CD4-positive, alpha-beta memory T cell (primary cell): ENCODE measurements at regions not wholly inside any gene's neighbourhood (a gene's known extent, or its start where the extent isn't known, plus 50 kb on each side); places are given as distances from the start of the nearest gene placed in this dataset.

ENCODE experiments used
- CTCF ChIA-PET: fragments of 350-600 bp; sonication (Branson Sonifier 250); formaldehyde crosslinking; loops from one replicate; lab custom pipeline; 2021; ENCODE audit warnings: inconsistent platforms; ENCODE audit not compliant: partially characterized antibody; lab: Charles Lee
- POLR2A ChIA-PET: fragments of 350-600 bp; sonication (Branson Sonifier 250); formaldehyde crosslinking; loops from one replicate; lab custom pipeline; 2021; ENCODE audit not compliant: partially characterized antibody; lab: Charles Lee
- DNase-seq, 5 donors: peaks; one replicate each; pipeline versions ENCODE4 v3.0.0 to v3.0.0-alpha.2; 2020 to 2022; ENCODE audit warnings: mixed read lengths in 1 of 5
- H3K27ac ChIP-seq: one replicate; pipeline ENCODE4 v1.7.0; 2013; ENCODE audit warnings: low read depth, low read length
- H3K27me3 ChIP-seq: 2 replicates; pipeline ENCODE4 v1.7.0; 2013; ENCODE audit warnings: mild to moderate bottlenecking, low read length, moderate library complexity; ENCODE audit not compliant: insufficient read depth
- H3K36me3 ChIP-seq: 2 replicates; pipeline ENCODE4 v1.7.0; 2013; ENCODE audit warnings: mild to moderate bottlenecking, low read length, moderate library complexity; ENCODE audit not compliant: insufficient read depth
- H3K4me1 ChIP-seq: 2 replicates; pipeline ENCODE4 v1.7.0; 2013; ENCODE audit warnings: mild to moderate bottlenecking, low read length, moderate library complexity; ENCODE audit not compliant: insufficient read depth
- H3K4me3 ChIP-seq, 2 donors: one replicate each; pipeline ENCODE4 v1.7.0; 2013; ENCODE audit warnings: low read length in 2 of 2, mild to moderate bottlenecking in 1 of 2
- H3K9me3 ChIP-seq, 2 donors: one replicate each; pipeline ENCODE4 v1.7.0; 2013; ENCODE audit warnings: low read length in 2 of 2, control low read depth in 1 of 2; ENCODE audit not compliant: control insufficient read depth in 1 of 2
- H3K27ac Mint-ChIP-seq, 7 donors: one replicate each; pipeline ENCODE4 v1.8.0; 2020 to 2021; ENCODE audit warnings: mixed read lengths in 7 of 7, mild to moderate bottlenecking in 6 of 7, inconsistent platforms in 3 of 7, moderate library complexity in 3 of 7
- H3K27me3 Mint-ChIP-seq, 2 donors: one replicate each; pipeline ENCODE4 v1.8.0; 2020 to 2021; ENCODE audit warnings: mixed read lengths in 2 of 2
- H3K36me3 Mint-ChIP-seq, 2 donors: one replicate each; pipeline ENCODE4 v1.8.0; 2020 to 2021; ENCODE audit warnings: mixed read lengths in 2 of 2, inconsistent platforms in 1 of 2, mild to moderate bottlenecking in 1 of 2
- H3K4me1 Mint-ChIP-seq, 4 donors: one replicate each; pipeline ENCODE4 v1.8.0; 2020 to 2021; ENCODE audit warnings: mixed read lengths in 4 of 4, mild to moderate bottlenecking in 1 of 4
- H3K4me3 Mint-ChIP-seq, 8 donors: one replicate each; pipeline ENCODE4 v1.8.0; 2020 to 2021; ENCODE audit warnings: mixed read lengths in 8 of 8, mild to moderate bottlenecking in 7 of 8, moderate library complexity in 6 of 8, inconsistent platforms in 3 of 8
- H3K9me3 Mint-ChIP-seq, 8 donors: one replicate each; pipeline ENCODE4 v1.8.0; 2020 to 2021; ENCODE audit warnings: mixed read lengths in 8 of 8, mild to moderate bottlenecking in 5 of 8, inconsistent platforms in 3 of 8, moderate library complexity in 1 of 8
- intact Hi-C: fragments of 100-400 bp; cut with micrococcal nuclease; formaldehyde crosslinking; loops from one replicate; pipeline ENCODE4 v1.15.1; 2023

- no peaks in the 10 kb centered on the region for H3K27me3 ChIP-seq
- no peaks in the 10 kb centered on the region for H3K36me3 ChIP-seq
- Mint-ChIP-seq H3K4me3 (no peak overlapping the region), H3K9me3 (no peaks in the 10 kb centered on the region), H3K27me3 (peaks cover 0 to 3% of the 10 kb centered on the region in 2 donors), H3K27ac (no peak overlapping the region), H3K4me1 (no peaks in the 10 kb centered on the region), H3K36me3 (no peaks in the 10 kb centered on the region)
- H3K4me1 ChIP-seq, result no peaks in the 10 kb centered on the region
- DNase-seq, result no peak
- ChIA-PET POLR2A (no interaction called here), CTCF (interaction anchor here (3.2 to 3.4 kb wide), 2 partner anchors 9 to 11 kb away, joined by 9 to 13 read pairs; no protein-coding TSS in a partner anchor)
- no peak overlapping the region for H3K27ac ChIP-seq
- no peaks in the 10 kb centered on the region for H3K9me3 ChIP-seq
- H3K4me3 ChIP-seq, result no peak overlapping the region
- intact Hi-C loops, result no loop called here
Observed at GRCh38 chr13:31413516-31413915, 213.7 kb downstream of the B3GLCT start.

GRCh38 chr13:31416066-31416465, 216.3 kb downstream of the B3GLCT start:
- no peaks in the 10 kb centered on the region for H3K4me1 Mint-ChIP-seq
- no peaks in the 10 kb centered on the region for H3K36me3 ChIP-seq
- H3K4me1 ChIP-seq, result no peaks in the 10 kb centered on the region
- ChIA-PET POLR2A (no interaction called here), CTCF (interaction anchor here (3.4 kb wide), 1 partner anchor 9 kb away, joined by 13 read pairs; no protein-coding TSS in a partner anchor)
- intact Hi-C loops, result no loop called here
- DNase-seq, result no peak
- H3K27ac ChIP-seq, result no peak overlapping the region
- no peak overlapping the region for H3K4me3 ChIP-seq
- no peaks in the 10 kb centered on the region for H3K36me3 Mint-ChIP-seq
- no peaks in the 10 kb centered on the region for H3K9me3 ChIP-seq
- H3K4me3 Mint-ChIP-seq, result no peak overlapping the region
- H3K27ac Mint-ChIP-seq, result no peak overlapping the region
- H3K27me3 Mint-ChIP-seq, result peaks cover 5% of the 10 kb centered on the region in 2 donors
- H3K9me3 Mint-ChIP-seq, result peaks cover 0 to 2% (median 0%) of the 10 kb centered on the region in 8 donors
- H3K27me3 ChIP-seq, result no peaks in the 10 kb centered on the region

- Mint-ChIP-seq H3K4me3 (no peak overlapping the region), H3K9me3 (peaks cover 0 to 2% (median 0%) of the 10 kb centered on the region in 8 donors), H3K4me1 (no peaks in the 10 kb centered on the region), H3K36me3 (no peaks in the 10 kb centered on the region), H3K27ac (no peak overlapping the region), H3K27me3 (peaks cover 5 to 8% of the 10 kb centered on the region in 2 donors)
- intact Hi-C loops, result no loop called here
- no peak for DNase-seq
- Histone ChIP-seq H3K4me1 (no peaks in the 10 kb centered on the region), H3K36me3 (no peaks in the 10 kb centered on the region), H3K27ac (no peak overlapping the region), H3K9me3 (no peaks in the 10 kb centered on the region), H3K27me3 (no peaks in the 10 kb centered on the region), H3K4me3 (no peak overlapping the region)
- CTCF ChIA-PET, result interaction anchor here (0.5 kb wide), 1 partner anchor 217 kb away, joined by 3 read pairs; no protein-coding TSS in a partner anchor
- POLR2A ChIA-PET, result no interaction called here
Observed at GRCh38 chr13:31418186-31418585, 218.4 kb downstream of the B3GLCT start.

GRCh38 chr13:31421756-31422155, 222.0 kb downstream of the B3GLCT start:
- Histone ChIP-seq H3K9me3 (no peaks in the 10 kb centered on the region), H3K4me3 (no peak overlapping the region), H3K27me3 (no peaks in the 10 kb centered on the region), H3K4me1 (peaks cover 6% of the 10 kb centered on the region), H3K36me3 (no peaks in the 10 kb centered on the region), H3K27ac (no peak overlapping the region)
- no peak for DNase-seq
- peaks cover 0 to 3% (median 1%) of the 10 kb centered on the region in 4 donors for H3K4me1 Mint-ChIP-seq
- intact Hi-C loops, result loop anchor here (5.0 kb wide), 1 partner anchor 444 kb away; no protein-coding TSS in a partner anchor
- peaks cover 0 to 2% (median 0%) of the 10 kb centered on the region in 8 donors for H3K9me3 Mint-ChIP-seq
- H3K27ac Mint-ChIP-seq, result no peak overlapping the region
- POLR2A ChIA-PET, result no interaction called here
- CTCF ChIA-PET, result interaction anchor here (2.0 to 8.3 kb wide), 2 partner anchors 10 to 185 kb away, joined by 11 to 84 read pairs; no protein-coding TSS in a partner anchor
- H3K27me3 Mint-ChIP-seq, result peaks cover 5 to 7% of the 10 kb centered on the region in 2 donors
- no peak overlapping the region for H3K4me3 Mint-ChIP-seq
- H3K36me3 Mint-ChIP-seq, result no peaks in the 10 kb centered on the region

GRCh38 chr13:31424130-31424729, 224.5 kb downstream of the B3GLCT start:
- Mint-ChIP-seq H3K4me3 (no peak overlapping the region), H3K4me1 (peaks cover 0 to 3% (median 1%) of the 10 kb centered on the region in 4 donors), H3K27ac (no peak overlapping the region), H3K27me3 (peaks cover 5% of the 10 kb centered on the region in 2 donors), H3K36me3 (no peaks in the 10 kb centered on the region), H3K9me3 (no peaks in the 10 kb centered on the region)
- DNase-seq, result peak; percentile 29 to 48 (median 42)
- Histone ChIP-seq H3K27ac (no peak overlapping the region), H3K9me3 (no peaks in the 10 kb centered on the region), H3K27me3 (no peaks in the 10 kb centered on the region), H3K36me3 (no peaks in the 10 kb centered on the region), H3K4me3 (no peak overlapping the region), H3K4me1 (peaks cover 6% of the 10 kb centered on the region)
- ChIA-PET POLR2A (no interaction called here), CTCF (interaction anchor here (0.7 to 8.3 kb wide), 11 partner anchors 9 to 225 kb away, joined by 3 to 84 read pairs (median 7); partner anchors contain the start of gene B3GLCT)
- intact Hi-C loops, result loop anchor here (1.0 to 5.0 kb wide), 2 partner anchors 225 to 447 kb away; partner anchors contain the start of gene B3GLCT

- no peak for DNase-seq
- H3K4me3 Mint-ChIP-seq, result no peak overlapping the region
- ChIA-PET CTCF (interaction anchor here (1.1 to 8.3 kb wide), 4 partner anchors 11 to 190 kb away, joined by 3 to 84 read pairs (median 4); no protein-coding TSS in a partner anchor), POLR2A (no interaction called here)
- no peaks in the 10 kb centered on the region for H3K9me3 ChIP-seq
- no peaks in the 10 kb centered on the region for H3K27me3 ChIP-seq
- no peaks in the 10 kb centered on the region for H3K9me3 Mint-ChIP-seq
- H3K27ac ChIP-seq, result no peak overlapping the region
- H3K4me3 ChIP-seq, result no peak overlapping the region
- peaks cover 0 to 3% (median 1%) of the 10 kb centered on the region in 4 donors for H3K4me1 Mint-ChIP-seq
- peaks cover 6% of the 10 kb centered on the region for H3K4me1 ChIP-seq
- no peak overlapping the region for H3K27ac Mint-ChIP-seq
- H3K36me3 Mint-ChIP-seq, result no peaks in the 10 kb centered on the region
- H3K27me3 Mint-ChIP-seq, result peaks cover 0 to 4% of the 10 kb centered on the region in 2 donors
- intact Hi-C loops, result no loop called here
- no peaks in the 10 kb centered on the region for H3K36me3 ChIP-seq
Observed at GRCh38 chr13:31426395-31426794, 226.6 kb downstream of the B3GLCT start.
